NCI-H524 (cell line): ENCODE measurements at regions not wholly inside any gene's neighbourhood (a gene's known extent, or its start where the extent isn't known, plus 50 kb on each side); places are given as distances from the start of the nearest gene placed in this dataset.

Source experiments
- DNase-seq, 2 experiments: peaks; one replicate each; lab custom pipeline; 2025; lab: John Stamatoyannopoulos, UW

GRCh38 chr12:98211909-98212695 lies 303.3 kb upstream of the TMPO start:
- no peak for DNase-seq

- no peak for DNase-seq
Observed at GRCh38 chr12:98213556-98213955, 301.8 kb upstream of the TMPO start.

GRCh38 chr12:98217257-98217656 lies 298.1 kb upstream of the TMPO start:
- no peak for DNase-seq

- DNase-seq = no peak
Observed at GRCh38 chr12:98220636-98221035, 294.8 kb upstream of the TMPO start.

- no peak for DNase-seq
Observed at GRCh38 chr12:98221243-98221808, 294.1 kb upstream of the TMPO start.

GRCh38 chr12:98222135-98222534 lies 293.3 kb upstream of the TMPO start:
- no peak for DNase-seq

- no peak for DNase-seq
Observed at GRCh38 chr12:98224584-98225221, 290.7 kb upstream of the TMPO start.

GRCh38 chr12:98227162-98227561 lies 288.2 kb upstream of the TMPO start:
- peak in 1 of 2 experiments; percentile 12 for DNase-seq

- DNase-seq = no peak
Observed at GRCh38 chr12:98228683-98229539, 286.5 kb upstream of the TMPO start.

- no peak for DNase-seq
Observed at GRCh38 chr12:98229540-98229924, 285.9 kb upstream of the TMPO start.

- DNase-seq = no peak
Observed at GRCh38 chr12:98232753-98233390, 282.5 kb upstream of the TMPO start.

- no peak for DNase-seq
Observed at GRCh38 chr12:98235301-98235700, 280.1 kb upstream of the TMPO start.

GRCh38 chr12:98238515-98239130 lies 276.8 kb upstream of the TMPO start:
- DNase-seq = no peak

GRCh38 chr12:98243190-98243589 lies 272.2 kb upstream of the TMPO start:
- no peak for DNase-seq

- peak in 1 of 2 experiments; percentile 6 for DNase-seq
Observed at GRCh38 chr12:98244136-98244535, 271.3 kb upstream of the TMPO start.

- no peak for DNase-seq
Observed at GRCh38 chr12:98253207-98254037, 262.0 kb upstream of the TMPO start.

- no peak for DNase-seq
Observed at GRCh38 chr12:98256830-98257229, 258.6 kb upstream of the TMPO start.

GRCh38 chr12:98259693-98260092 lies 255.7 kb upstream of the TMPO start:
- no peak for DNase-seq

GRCh38 chr12:98260276-98260675 lies 255.1 kb upstream of the TMPO start:
- DNase-seq = no peak

GRCh38 chr12:98262902-98263301 lies 252.5 kb upstream of the TMPO start:
- DNase-seq = no peak
